HG02610 (cell line): ENCODE measurements at regions not wholly inside any gene's neighbourhood (a gene's known extent, or its start where the extent isn't known, plus 50 kb on each side); places are given as distances from the start of the nearest gene placed in this dataset.
"Not testable (repeated sequence)": the region's sequence is repeated elsewhere in the genome, so short reads cannot be mapped to it uniquely, and the experiment has no call there.

ENCODE experiments used
- ATAC-seq: cut with Tn5 transposase; IDR thresholded peaks from one replicate; pipeline ENCODE4 v1.9.1; 2021; ENCODE audit warnings: mild to moderate bottlenecking, moderate library complexity; ENCODE audit not compliant: unreplicated experiment

DNA sequence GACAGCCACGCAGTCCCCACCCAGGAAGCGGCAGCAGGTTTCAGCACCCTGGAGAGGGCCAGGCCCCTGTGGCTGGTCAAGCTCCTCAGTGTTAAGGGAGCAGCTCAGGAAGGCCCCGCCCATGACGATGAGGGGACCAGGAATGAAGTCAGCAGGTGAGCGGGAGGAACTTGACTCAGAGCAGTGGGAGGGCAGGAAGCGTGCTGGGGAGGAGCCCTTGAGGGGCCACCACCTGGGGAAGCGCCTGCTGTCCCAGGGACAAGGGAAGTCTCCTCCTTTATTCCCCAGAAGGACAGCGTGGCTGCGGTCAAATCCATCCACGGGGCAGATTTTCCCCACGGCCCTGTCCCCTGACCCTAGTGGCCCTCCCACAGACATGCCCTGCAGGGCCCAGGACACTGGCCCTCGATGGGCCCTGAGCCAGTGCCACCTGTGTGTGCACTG is 357.6 kb downstream of the ADGRD1 start:
- not testable (repeated sequence) for ATAC-seq

DNA sequence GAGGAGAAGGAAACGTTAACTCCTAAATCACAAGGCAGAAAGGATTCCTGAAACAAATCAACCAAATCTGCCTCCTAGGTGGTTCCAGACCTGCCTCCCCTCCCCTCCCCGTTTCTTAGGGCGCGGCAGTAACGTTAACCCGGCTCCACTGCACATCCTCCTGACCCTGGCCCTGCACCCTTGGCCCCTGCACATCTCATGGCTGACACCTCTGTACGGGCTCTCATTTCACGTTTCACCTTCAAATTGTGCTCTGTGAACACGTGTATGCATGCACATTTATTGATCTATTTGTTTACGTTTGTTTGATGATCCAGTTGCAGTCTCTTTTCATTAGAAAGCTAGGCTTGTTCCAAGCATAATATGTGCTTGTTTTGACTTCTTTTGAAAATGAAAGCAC is 358.1 kb downstream of the ADGRD1 start:
- no peak for ATAC-seq

DNA sequence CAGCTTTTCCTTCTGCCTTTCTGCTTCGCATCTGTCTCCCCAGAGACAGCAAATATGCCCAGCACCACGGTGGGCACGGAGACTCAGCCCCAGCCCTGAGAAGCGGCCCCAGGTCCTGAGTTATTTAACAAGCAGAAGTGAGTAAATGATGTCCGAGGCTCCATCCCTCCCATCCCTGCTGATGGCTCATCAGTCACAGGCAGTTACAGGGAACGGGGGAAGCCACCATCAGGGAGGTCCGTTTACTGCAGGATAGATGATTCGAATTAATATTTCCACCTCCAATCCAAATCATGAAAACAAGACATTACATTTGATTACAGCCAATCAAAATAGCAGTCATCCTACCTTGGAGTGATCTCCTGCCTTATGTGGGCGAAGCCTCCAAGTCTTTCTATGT is 358.7 kb downstream of the ADGRD1 start:
- ATAC-seq: not testable (repeated sequence)

DNA sequence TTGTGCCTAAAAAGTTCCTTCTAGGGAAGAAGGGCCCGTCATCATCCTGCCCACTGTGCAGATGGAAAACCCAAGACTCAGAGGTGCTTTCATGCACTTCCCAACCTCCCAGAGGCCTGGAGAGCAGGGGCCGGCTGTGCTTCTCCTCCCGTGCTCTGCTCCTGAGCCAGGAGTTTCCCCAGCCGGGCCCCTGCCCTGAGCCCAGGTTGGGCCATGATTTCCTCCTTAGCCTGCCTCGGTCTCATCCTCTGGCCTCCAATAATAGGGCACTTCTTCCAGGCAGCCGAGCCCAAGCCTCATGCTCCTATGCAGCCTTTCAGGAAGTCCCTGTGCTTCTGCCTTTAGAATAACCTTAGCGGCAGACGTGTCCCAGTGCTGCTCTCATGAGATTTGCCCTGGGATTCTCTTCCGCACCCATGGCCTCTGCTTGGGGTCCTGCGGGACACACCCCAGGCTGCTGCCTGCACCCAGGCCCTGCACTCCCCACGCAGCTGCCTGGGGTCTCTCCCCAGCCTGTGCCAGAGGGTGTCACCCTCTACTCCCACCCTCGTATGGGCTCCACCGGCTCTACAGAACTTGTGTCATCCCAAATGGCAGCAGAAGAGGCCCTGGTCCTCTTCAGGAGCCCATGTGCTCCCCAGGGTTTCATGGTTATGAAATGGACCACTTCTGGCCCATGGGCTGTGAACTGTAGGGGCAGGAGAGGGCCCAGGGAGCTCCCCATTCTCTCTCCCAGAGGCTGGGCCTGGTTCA is 359.3 kb downstream of the ADGRD1 start:
- ATAC-seq: no peak

DNA sequence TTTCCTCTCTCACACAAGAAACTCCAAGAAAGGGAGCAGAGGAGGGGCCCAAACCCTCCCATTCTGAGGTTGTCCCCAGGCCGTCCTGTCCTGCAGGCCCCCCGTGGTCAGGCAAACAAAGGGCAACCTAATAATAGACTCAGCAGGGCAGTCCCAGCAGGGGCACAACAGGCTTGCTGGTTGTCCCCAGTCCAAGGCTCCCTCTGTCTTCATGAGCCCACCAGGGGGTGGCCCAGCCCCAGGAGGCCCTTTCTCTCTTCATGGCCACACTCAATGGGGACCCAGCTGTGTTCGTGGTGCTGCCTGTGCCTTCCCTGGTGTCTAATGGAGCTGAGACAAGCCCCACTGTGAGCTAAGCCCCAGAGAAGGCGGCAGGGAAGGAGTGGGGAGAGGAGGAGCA is 359.9 kb downstream of the ADGRD1 start:
- no peak for ATAC-seq

DNA sequence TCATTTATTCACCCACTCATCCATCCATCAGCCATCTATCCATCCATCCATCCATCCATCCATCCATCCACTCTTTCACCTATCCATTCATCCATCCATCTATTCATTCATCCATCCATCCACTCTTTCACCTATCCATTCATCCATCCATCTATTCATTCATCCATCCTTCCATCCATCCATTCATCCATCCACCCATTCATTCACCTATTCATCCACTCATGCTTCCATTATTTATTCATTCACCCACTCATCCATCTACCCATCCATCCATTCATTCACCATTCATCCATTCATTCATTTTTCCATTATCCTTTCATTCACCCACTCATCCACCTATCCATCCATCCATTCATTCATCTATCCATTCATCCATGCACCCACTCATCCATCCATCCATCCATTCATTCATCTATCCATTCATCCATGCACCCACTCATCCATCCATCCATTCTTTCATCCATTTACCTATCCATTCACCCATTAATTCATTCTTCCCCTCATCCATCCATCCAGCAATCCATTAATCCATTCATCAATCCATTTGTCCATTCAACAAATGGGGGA is 360.9 kb downstream of the ADGRD1 start:
- ATAC-seq: no peak

DNA sequence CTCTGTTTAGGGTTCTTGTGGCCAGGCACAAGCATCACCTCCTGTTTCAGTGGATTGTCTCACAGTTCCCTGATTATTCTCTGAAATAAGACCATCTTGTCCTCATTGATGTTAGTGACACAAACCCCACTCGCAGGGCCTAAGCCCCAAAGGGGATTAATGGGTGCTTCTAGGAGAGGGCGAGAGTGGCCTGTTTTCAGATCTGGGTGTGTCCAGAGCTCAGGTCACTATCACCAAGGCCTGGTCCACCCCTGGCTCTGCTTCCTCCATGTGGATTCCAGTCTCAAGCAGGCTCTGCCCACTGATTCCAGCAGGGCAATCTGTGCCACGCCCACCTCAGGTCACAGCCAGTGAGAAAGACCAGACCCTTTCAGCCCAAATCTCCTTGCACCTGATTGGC is 361.9 kb downstream of the ADGRD1 start:
- no peak for ATAC-seq

DNA sequence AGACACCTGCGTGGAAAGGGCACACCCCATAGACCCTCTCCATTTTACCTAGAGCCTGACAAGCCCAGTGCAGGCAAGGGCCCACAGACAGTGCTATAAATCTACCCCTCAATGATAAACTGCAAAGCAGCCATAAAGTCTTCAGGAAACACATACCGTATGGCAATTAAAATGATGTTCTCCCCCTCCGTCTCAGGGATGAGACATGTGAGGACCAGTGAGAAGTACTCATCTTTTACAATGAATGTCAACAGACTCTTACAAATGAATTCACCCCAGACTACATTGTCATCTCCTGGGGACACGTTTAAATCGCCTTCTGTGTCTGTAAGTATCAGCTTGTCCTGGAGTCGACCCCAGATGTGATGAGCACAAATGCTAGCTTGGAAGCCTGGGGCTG is 362.7 kb downstream of the ADGRD1 start:
- ATAC-seq: no peak

DNA sequence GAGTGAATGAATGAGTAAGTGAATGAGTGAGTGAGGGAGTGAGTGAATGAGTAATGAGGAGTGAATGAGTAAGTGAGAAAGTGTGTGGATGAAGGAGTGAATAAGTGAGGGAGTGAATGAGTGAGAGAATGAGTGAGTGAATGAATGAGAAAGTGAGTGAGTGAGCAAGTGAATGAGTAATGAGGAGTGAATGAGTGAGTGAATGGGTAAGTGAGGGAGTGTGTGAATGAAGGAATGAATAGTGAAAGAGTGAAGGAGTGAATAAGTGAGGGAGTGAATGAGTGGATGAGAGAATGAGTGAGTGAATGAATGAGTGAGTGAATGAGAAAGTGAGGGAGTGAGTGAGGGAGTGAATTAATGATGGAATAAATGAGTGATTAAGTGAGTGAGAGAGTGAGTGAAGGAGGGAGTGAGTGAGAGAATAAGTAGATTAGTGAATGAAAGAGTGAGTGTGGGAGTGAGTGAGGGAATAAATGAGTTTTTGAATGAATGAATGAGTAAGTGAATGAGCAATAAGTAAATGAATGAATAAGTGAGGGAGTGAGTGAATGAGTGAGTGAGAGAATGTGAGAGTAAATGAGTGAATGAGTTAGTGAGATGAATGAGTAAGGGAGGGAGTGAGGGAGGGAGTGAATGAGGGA is 364.5 kb downstream of the ADGRD1 start:
- no peak for ATAC-seq

DNA sequence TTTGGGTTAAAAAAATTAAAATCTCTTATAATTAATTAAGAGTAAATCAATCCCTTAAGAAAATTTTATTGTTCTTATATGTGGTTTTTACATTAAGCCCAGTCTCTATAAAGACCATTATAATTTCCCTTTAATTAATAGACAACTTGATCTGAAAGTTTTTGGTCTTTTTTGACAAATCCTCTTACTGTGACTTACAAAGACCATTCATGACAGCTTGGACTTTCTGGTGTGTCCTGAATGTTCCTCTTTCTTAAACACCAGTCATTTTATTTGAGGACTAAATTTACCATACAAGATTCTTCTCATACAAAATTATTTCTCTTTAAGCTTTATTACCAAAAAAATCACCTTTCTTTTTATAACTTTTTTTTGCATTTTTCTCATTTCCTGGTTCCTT is 368.3 kb downstream of the ADGRD1 start:
- ATAC-seq: no peak

DNA sequence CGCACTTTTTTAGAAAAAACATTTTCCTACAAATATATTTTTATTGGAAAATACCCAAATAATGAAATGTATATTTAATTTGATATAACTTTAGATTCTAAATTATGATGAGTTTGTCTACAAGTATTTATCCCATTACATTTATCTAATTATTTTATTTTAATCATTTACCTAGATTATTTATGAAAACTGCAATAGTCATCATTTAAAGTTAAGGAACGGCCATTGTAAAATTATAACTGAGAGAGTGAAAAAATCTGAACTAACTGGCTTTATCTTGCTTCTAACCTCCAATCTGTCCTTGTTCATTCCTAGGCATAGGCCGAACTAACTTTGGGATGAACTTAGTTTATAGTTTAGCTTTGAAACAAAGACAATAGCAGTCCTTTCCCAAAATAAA is 368.8 kb downstream of the ADGRD1 start:
- not testable (repeated sequence) for ATAC-seq

DNA sequence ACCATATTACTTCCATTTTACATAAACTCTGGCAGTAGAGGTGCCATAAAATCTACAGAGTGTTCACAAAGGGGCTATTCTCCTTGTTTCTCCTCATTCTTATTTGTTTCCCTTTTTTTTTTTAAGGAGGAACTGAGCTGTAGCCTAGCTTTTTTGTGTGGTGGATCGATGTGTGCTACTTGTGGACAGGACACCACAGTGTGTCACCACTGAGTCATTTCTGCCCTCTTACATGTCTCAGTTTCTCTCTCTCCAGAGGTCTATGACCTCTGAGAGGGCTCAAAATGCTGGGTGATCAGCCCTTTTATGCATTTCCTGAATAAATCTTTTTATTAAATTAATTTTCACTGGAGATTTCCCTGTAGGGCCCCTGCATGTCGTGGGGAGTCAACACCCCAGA is 370.2 kb downstream of the ADGRD1 start:
- no peak for ATAC-seq

DNA sequence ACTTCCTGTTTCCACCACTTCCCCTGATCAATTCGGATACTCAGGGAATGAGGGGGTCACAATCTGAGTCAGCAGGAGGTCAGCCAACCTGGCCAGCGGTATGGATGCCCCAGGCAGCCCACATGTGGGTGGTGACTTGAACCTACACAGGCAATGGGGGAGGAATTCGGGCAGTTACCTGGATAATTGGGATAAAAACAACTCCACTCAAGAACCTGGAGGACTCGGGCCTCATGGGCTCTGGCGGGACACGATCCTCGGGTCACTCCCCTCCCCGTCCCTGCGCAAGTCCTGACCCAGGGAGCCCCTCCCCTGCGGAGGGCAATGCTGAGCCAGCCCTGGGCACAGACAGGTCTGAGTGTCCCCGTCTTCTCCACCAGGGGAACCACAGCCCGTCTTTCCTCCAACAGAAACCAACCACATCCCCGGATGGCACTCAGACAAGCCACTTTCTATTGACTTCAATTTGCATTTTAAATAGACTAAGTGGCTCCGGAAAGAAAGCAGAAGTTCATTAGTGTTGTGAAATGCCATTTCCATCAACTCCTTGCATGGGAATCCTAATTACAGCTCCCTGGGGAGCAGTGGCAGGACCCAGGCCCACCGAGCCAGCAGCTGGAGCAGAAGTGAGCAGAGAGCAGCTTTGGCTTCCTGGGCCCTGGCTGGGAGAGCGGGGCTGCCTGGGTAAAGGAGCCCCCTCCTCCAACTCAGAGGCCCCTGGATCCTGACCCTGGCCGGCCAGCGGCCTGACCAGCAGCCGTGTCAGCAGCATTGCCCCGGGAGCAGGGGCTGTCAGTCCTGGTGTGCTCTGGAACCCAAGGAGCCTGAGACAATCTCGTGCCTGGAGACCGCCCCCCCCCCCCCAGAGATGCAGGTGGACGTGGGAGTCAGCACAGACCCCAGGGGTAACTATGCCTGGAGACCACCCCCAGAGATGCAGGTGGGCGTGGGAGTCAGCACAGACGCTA is 374.1 kb downstream of the ADGRD1 start:
- no peak for ATAC-seq

DNA sequence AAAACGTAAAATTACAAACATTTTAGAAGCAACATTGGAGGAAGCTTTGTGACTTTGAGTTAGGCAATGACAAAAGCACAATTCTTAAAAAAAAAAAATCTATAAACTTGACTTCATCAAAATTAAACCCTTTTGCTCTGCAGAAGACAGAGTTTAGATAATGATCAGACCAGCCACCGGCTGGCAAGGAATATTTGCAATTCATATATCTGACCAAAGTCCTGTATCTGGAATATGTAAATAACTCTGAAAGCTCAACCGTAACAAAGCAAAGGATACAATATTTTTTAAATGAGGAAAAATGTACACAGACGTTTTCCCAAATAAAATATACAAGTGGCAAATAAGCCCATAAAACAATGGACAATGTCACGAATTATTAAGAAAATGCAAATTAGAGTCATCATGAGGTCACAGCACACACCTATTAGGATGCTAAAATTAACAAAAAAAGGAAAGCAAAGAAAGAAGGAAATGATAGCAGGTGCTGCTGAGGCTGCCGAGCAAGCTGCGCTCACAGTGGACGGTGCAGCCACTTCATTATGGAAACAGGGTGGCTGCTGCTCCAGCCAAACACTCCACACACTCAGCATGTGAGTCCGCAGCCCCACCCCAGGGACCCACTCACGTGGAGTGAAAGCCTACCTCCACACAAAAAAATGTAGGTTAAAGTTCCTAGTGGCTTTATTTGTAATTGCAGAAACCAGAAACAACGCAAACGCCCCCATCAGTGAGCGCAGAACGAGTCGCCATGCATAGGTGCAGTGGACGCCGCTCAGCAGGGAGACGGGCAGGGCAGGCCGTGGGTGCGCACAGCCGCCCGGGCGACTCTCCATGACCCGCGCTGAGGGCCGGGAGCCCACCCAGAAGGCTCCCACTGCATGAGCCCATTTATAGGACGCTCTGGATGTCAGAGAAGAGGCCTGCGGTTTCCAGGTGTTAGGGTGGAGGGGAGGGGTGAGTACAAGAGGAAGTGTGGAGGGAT is 375.4 kb downstream of the ADGRD1 start:
- ATAC-seq: not testable (repeated sequence)

DNA sequence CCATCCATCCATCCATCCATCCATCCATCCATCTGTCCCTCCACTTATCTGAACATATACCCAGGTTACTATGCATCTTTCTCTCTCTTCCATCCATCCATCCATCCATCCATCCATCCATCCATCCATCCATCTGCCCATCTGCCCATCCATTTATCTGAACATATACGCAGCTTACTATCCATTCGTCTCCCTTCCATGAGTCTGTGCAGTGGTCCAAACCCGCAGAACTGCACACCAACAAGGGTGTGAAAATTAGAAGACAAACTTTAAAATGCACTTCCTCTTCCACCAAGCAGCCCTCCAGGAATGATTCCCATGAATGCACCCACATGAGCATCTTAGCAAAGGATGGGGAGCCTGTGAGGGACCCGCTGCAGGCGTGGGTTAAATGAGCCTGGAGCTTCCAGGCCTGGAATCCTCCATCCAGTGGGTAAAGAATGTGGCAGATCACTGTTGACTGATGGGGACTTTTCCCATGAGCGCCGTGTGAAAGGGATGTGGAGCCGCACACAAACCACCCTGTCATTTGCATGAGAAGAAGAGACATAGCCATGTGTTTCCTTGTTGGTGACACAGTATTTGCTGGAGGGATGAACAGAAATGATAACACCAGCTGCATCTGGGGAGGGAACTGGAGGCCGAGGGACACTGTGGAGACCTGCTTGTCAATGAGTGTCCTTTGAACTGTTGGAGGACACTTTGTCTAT is 376.6 kb downstream of the ADGRD1 start:
- ATAC-seq: no peak

DNA sequence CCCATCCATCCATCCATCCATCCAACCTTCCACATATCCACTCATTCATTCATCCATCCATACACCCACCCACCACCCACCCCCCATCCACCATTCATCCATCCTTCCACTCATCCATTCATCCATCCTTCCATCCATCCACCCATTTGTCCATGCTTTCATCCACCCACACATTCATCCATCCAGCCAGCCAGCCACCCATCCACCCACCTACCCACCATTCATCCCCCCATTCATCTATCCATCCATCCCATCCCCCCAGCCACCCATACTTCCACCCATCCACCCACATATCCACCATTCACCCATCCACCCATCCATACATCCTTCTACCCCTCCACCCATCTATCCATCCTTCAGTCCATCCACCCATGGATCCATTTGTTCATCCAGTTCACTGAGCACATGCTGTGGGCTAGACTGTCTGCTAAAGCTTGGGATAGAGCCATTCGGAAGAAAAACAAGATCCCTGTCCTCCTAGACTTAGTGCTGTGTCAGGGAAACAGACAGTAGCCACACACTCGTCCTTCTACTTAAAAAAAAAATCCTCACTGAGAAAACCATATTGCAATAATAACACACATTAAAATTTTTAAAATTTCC is 377.5 kb downstream of the ADGRD1 start:
- ATAC-seq: no peak

DNA sequence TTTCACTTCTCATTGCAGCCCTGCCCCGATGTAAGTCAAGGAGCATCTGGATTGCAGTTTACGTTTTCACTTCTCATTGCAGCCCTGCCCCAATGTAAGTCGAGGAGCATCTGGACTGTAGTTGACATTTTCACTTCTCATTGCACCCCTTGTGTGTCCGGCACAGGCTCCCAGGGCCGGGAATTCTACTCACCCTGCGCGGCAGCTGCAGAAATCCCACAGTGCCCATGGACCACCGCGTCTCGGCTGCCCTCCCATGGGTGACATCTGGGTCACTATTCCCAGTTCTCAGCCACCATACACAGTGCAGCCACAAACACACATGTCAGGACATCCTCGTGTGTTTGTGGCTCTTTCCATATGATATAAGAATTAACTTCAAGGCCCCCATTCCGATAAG is 378.5 kb downstream of the ADGRD1 start:
- no peak for ATAC-seq

DNA sequence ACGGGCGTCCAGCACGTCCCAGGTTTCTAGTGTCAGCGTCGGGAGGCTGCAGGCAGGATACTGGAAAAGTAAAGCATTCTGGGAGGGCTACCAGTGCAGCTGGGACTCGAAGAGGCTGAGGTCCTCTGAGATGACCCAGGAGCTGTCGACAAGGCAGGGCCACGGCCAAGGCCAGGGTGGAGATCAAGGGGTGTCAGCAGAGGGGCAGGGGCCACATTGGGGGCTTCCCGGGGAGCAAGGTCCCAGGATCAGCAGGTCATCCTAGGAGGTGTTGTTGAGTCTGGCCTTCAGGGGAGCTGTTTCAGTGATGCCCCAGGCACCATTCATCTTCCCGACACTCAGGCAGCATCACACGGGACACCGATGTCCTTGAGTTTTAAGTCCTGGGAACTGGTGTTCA is 377.8 kb upstream of the SFSWAP start:
- ATAC-seq: no peak
